NCI-H460 (cell line): ENCODE measurements at regions not wholly inside any gene's neighbourhood (a gene's known extent, or its start where the extent isn't known, plus 50 kb on each side); places are given as distances from the start of the nearest gene placed in this dataset.

Experiments
- DNase-seq: peaks from one replicate; pipeline ENCODE4 v3.0.0-alpha.2; 2016; ENCODE audit warnings: low read depth; ENCODE audit errors: extremely low read depth

- DNase-seq = no peak
Observed at GRCh38 chr20:21033817-21034216, 72.3 kb downstream of the LINC00237 start.

- no peak for DNase-seq
Observed at GRCh38 chr20:21031666-21032065, 74.5 kb downstream of the LINC00237 start.

- DNase-seq = no peak
Observed at GRCh38 chr20:21029341-21029740, 76.8 kb downstream of the LINC00237 start.

GRCh38 chr20:21028921-21029320, 77.2 kb downstream of the LINC00237 start:
- DNase-seq = no peak

- DNase-seq = no peak
Observed at GRCh38 chr20:21028436-21028835, 77.7 kb downstream of the LINC00237 start.

- DNase-seq = peak; percentile 35
Observed at GRCh38 chr20:21027569-21027968, 78.6 kb downstream of the LINC00237 start.

- no peak for DNase-seq
Observed at GRCh38 chr20:21026951-21027350, 79.2 kb downstream of the LINC00237 start.

- DNase-seq = no peak
Observed at GRCh38 chr20:21024420-21024819, 81.7 kb downstream of the LINC00237 start.

GRCh38 chr20:21022925-21023324, 83.2 kb downstream of the LINC00237 start:
- DNase-seq = no peak

GRCh38 chr20:21021472-21021790, 84.7 kb downstream of the LINC00237 start:
- DNase-seq = no peak

GRCh38 chr20:21020659-21021471, 85.3 kb downstream of the LINC00237 start:
- DNase-seq = no peak

- no peak for DNase-seq
Observed at GRCh38 chr20:21019814-21020658, 86.1 kb downstream of the LINC00237 start.

- no peak for DNase-seq
Observed at GRCh38 chr20:21019468-21019813, 86.7 kb downstream of the LINC00237 start.

GRCh38 chr20:21018576-21018975, 87.6 kb downstream of the LINC00237 start:
- no peak for DNase-seq

GRCh38 chr20:21017528-21018085, 88.6 kb downstream of the LINC00237 start:
- DNase-seq = no peak

GRCh38 chr20:21016751-21017150, 89.4 kb downstream of the LINC00237 start:
- no peak for DNase-seq

GRCh38 chr20:21014528-21014927, 91.6 kb downstream of the LINC00237 start:
- no peak for DNase-seq

GRCh38 chr20:21008951-21009350, 97.2 kb downstream of the LINC00237 start:
- no peak for DNase-seq

- no peak for DNase-seq
Observed at GRCh38 chr20:21006611-21007010, 99.5 kb downstream of the LINC00237 start.

GRCh38 chr20:21004386-21005076, 101.6 kb downstream of the LINC00237 start:
- DNase-seq = no peak

GRCh38 chr20:21003902-21004301, 102.3 kb downstream of the LINC00237 start:
- DNase-seq = no peak
